ENCODE measurements at regions not wholly inside any gene's neighbourhood (a gene's known extent, or its start where the extent isn't known, plus 50 kb on each side); places are given as distances from the start of the nearest gene placed in this dataset.

GRCh38 chr1:221796700-221797099 lies 54.8 kb upstream of the DUSP10 start:
- 69 to 87% methylated on average over 2 of the region's 2 CpGs for WGBS, 2 donors (ENCODE audit: low coverage in 1 of 2)
- H3K36me3 ChIP-seq, result no peaks in the 10 kb centered on the region
- no peaks in the 10 kb centered on the region for H3K27me3 ChIP-seq
- intact Hi-C loops (cut with DNase I; ENCODE audit: low total_unique reads) (no loop called here), in situ Hi-C loops (cut with MboI; ENCODE audit: low pct_ligation_motif_present in 1 of 4, low pct_unique_long_range_greater_than_20kb in 1 of 4, low sequenced_read_pairs in 3 of 4) (no loop called here)
- no peak for TF ChIP-seq EP300 (IDR thresholded peaks at IDR 0.05; ENCODE audit: low read depth)
- no peak for TF ChIP-seq POLR2AphosphoS5 (IDR thresholded peaks at IDR 0.05)
- no peak for TF ChIP-seq POLR2A (IDR thresholded peaks at IDR 0.05)
- TF ChIP-seq CTCF (IDR thresholded peaks at IDR 0.05), result no peak
- peaks cover 0 to 5% of the 10 kb centered on the region in 2 donors for H3K9me3 ChIP-seq
- no peak overlapping the region for H3K4me3 ChIP-seq
- H3K4me1 ChIP-seq, result no peaks in the 10 kb centered on the region
- DNase-seq, result no peak
- H3K27ac ChIP-seq, result no peak overlapping the region

GRCh38 chr1:221795380-221795779 lies 53.5 kb upstream of the DUSP10 start:
- Histone ChIP-seq H3K4me3 (no peak overlapping the region), H3K36me3 (no peaks in the 10 kb centered on the region), H3K27me3 (no peaks in the 10 kb centered on the region), H3K27ac (no peak overlapping the region), H3K9me3 (peaks cover 0 to 5% of the 10 kb centered on the region in 2 donors), H3K4me1 (no peaks in the 10 kb centered on the region)
- 81 to 86% methylated on average over 1 to 3 of the region's 3 CpGs for WGBS, 2 donors (ENCODE audit: low coverage in 1 of 2)
- in situ Hi-C loops (cut with MboI; ENCODE audit: low pct_ligation_motif_present in 1 of 4, low pct_unique_long_range_greater_than_20kb in 1 of 4, low sequenced_read_pairs in 3 of 4) (no loop called here), intact Hi-C loops (cut with DNase I; ENCODE audit: low total_unique reads) (no loop called here)
- no peak for DNase-seq
- TF ChIP-seq CTCF (IDR thresholded peaks at IDR 0.05) (no peak), EP300 (IDR thresholded peaks at IDR 0.05; ENCODE audit: low read depth) (no peak), POLR2AphosphoS5 (IDR thresholded peaks at IDR 0.05) (no peak), POLR2A (IDR thresholded peaks at IDR 0.05) (no peak)

GRCh38 chr1:221794935-221795334 lies 53.0 kb upstream of the DUSP10 start:
- no peaks in the 10 kb centered on the region for H3K4me1 ChIP-seq
- no peak for TF ChIP-seq EP300 (IDR thresholded peaks at IDR 0.05; ENCODE audit: low read depth)
- no peak for TF ChIP-seq POLR2AphosphoS5 (IDR thresholded peaks at IDR 0.05)
- TF ChIP-seq POLR2A (IDR thresholded peaks at IDR 0.05), result no peak
- TF ChIP-seq CTCF (IDR thresholded peaks at IDR 0.05), result no peak
- H3K36me3 ChIP-seq, result no peaks in the 10 kb centered on the region
- intact Hi-C loops (cut with DNase I; ENCODE audit: low total_unique reads), result no loop called here
- no peak overlapping the region for H3K27ac ChIP-seq
- no peak for DNase-seq
- H3K4me3 ChIP-seq, result no peak overlapping the region
- in situ Hi-C loops (cut with MboI; ENCODE audit: low pct_ligation_motif_present in 1 of 4, low pct_unique_long_range_greater_than_20kb in 1 of 4, low sequenced_read_pairs in 3 of 4), result no loop called here
- WGBS, 2 donors (ENCODE audit: low coverage in 1 of 2), result 81% methylated on average over 1 of the region's 1 CpG; no CpG with 5 or more reads in 1 of the 2 donors
- H3K9me3 ChIP-seq, result peaks cover 0 to 5% of the 10 kb centered on the region in 2 donors
- no peaks in the 10 kb centered on the region for H3K27me3 ChIP-seq

- no peak for DNase-seq
- no peaks in the 10 kb centered on the region for H3K4me1 ChIP-seq
- TF ChIP-seq POLR2A (IDR thresholded peaks at IDR 0.05), result no peak
- no peak for TF ChIP-seq EP300 (IDR thresholded peaks at IDR 0.05; ENCODE audit: low read depth)
- no peak for TF ChIP-seq POLR2AphosphoS5 (IDR thresholded peaks at IDR 0.05)
- TF ChIP-seq CTCF (IDR thresholded peaks at IDR 0.05), result no peak
- H3K27me3 ChIP-seq, result no peaks in the 10 kb centered on the region
- WGBS, 2 donors (ENCODE audit: low coverage in 1 of 2), result 41% methylated on average over 2 of the region's 2 CpGs; no CpG with 5 or more reads in 1 of the 2 donors
- no peaks in the 10 kb centered on the region for H3K36me3 ChIP-seq
- no peak overlapping the region for H3K4me3 ChIP-seq
- H3K27ac ChIP-seq, result no peak overlapping the region
- in situ Hi-C loops (cut with MboI; ENCODE audit: low pct_ligation_motif_present in 1 of 4, low pct_unique_long_range_greater_than_20kb in 1 of 4, low sequenced_read_pairs in 3 of 4), result no loop called here
- intact Hi-C loops (cut with DNase I; ENCODE audit: low total_unique reads), result no loop called here
- H3K9me3 ChIP-seq, result no peaks in the 10 kb centered on the region
These were observed 52.3 kb upstream of the DUSP10 start for GRCh38 chr1:221794079-221794670.
